GM12873 (cell line): ENCODE measurements at regions not wholly inside any gene's neighbourhood (a gene's known extent, or its start where the extent isn't known, plus 50 kb on each side); places are given as distances from the start of the nearest gene placed in this dataset.

ENCODE experiments used
- TF ChIP-seq, protein P1 (sequence below): IDR thresholded peaks from 2 replicates; pipeline ENCODE4 v1.5.1; 2012; ENCODE audit warnings: low read depth, mild to moderate bottlenecking, moderate library complexity, low read length, control low read depth; ENCODE audit not compliant: insufficient read depth; ENCODE audit errors: missing control alignments

DNA sequence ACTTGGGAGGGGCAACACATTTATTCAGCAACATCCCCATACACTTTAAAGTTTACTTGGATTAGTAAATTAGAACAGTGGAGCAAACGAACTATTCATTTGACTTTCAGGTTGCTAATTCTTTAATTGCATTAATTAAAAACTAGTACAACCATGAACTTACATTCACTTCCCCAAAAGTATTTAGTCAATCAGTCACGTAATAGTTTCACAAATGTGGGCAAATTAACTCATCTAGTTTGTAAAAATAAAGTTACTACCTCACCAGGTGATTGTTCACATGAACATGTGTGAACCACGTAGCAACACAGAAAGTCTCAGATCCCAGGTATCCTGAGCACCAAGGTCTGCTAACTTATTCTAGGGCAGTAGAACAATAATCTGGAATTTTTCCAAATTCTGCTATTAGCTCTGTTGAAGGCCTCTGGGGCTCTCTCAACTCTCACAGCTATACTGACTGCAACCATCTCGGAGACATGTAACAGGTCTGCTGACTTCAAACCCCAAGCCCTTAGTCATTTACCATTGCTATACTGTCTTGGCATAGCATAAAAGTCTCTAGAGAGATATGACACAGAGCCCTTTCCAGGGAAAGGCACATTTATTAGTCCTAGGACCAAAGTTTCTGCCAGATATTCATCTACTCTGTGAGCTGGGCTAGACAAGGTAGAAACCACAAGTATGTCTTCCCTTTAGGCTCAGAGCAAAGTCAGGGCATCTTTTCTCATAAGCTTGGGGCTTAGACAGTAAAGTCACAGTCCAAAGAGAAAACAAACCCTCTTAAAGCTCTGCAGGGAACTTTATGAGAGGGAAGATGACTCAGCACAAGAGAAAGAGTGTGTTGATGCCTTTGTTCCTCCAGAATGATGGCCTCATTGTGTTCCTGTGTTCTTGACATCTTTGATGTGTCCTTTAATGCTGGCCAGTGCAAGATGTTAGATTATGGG is 50.9 kb upstream of the CCDC28A start:
- TF ChIP-seq, protein P1, sequence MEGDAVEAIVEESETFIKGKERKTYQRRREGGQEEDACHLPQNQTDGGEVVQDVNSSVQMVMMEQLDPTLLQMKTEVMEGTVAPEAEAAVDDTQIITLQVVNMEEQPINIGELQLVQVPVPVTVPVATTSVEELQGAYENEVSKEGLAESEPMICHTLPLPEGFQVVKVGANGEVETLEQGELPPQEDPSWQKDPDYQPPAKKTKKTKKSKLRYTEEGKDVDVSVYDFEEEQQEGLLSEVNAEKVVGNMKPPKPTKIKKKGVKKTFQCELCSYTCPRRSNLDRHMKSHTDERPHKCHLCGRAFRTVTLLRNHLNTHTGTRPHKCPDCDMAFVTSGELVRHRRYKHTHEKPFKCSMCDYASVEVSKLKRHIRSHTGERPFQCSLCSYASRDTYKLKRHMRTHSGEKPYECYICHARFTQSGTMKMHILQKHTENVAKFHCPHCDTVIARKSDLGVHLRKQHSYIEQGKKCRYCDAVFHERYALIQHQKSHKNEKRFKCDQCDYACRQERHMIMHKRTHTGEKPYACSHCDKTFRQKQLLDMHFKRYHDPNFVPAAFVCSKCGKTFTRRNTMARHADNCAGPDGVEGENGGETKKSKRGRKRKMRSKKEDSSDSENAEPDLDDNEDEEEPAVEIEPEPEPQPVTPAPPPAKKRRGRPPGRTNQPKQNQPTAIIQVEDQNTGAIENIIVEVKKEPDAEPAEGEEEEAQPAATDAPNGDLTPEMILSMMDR: no peak
